CD14-positive monocyte (primary cell): ENCODE measurements at regions not wholly inside any gene's neighbourhood (a gene's known extent, or its start where the extent isn't known, plus 50 kb on each side); places are given as distances from the start of the nearest gene placed in this dataset.

ENCODE experiments used
- DNase-seq, 3 donors: peaks; one replicate each; pipeline ENCODE4 v3.0.0-alpha.2; 2011 to 2022
- H2AFZ ChIP-seq: 2 replicates; pipeline ENCODE4 v1.6.0; 2012; ENCODE audit warnings: mild to moderate bottlenecking, low read depth, low read length, inconsistent platforms; ENCODE audit not compliant: insufficient read depth, poor library complexity, severe bottlenecking
- H3K27ac ChIP-seq, 2 donors: 1 replicate in 1 of 2; 2 replicates in 1 of 2; pipeline ENCODE4 v1.5.1; 2012 to 2013; ENCODE audit warnings: low read length in 2 of 2, control low read depth in 1 of 2, inconsistent platforms in 1 of 2, low read depth in 1 of 2, mild to moderate bottlenecking in 1 of 2
- H3K27me3 ChIP-seq, 2 donors: one replicate each; pipeline versions ENCODE4 v1.6.0 to v1.6.1; 2011 to 2013; ENCODE audit warnings: low read length in 2 of 2; ENCODE audit not compliant: control insufficient read depth in 2 of 2, insufficient read depth in 2 of 2
- H3K36me3 ChIP-seq, 2 donors: replicated peaks in 1 of 2; 1 replicate in 1 of 2; 2 replicates in 1 of 2; pipeline versions ENCODE4 v1.5.1 to v1.6.1; 2012 to 2013; ENCODE audit warnings: low read length in 2 of 2, control low read depth in 1 of 2, inconsistent platforms in 1 of 2, mild to moderate bottlenecking in 1 of 2; ENCODE audit not compliant: insufficient read depth in 2 of 2, control insufficient read depth in 1 of 2
- H3K4me1 ChIP-seq, 2 donors: 1 replicate in 1 of 2; 2 replicates in 1 of 2; pipeline versions ENCODE4 v1.5.1 to v1.6.1; 2012 to 2013; ENCODE audit warnings: low read length in 2 of 2, control low read depth in 1 of 2, inconsistent platforms in 1 of 2, mild to moderate bottlenecking in 1 of 2, moderate library complexity in 1 of 2; ENCODE audit not compliant: insufficient read depth in 2 of 2, control insufficient read depth in 1 of 2
- H3K4me2 ChIP-seq: replicated peaks from 2 replicates; pipeline ENCODE3; 2012; ENCODE audit warnings: low read length, moderate library complexity, mild to moderate bottlenecking; ENCODE audit not compliant: poor library complexity, severe bottlenecking; ENCODE audit errors: extremely low read depth
- H3K4me3 ChIP-seq, 3 experiments: fragments of 200-600 bp in 1 of 3; sonication (generic) in 1 of 3; replicated peaks in 1 of 3; 1 replicate in 2 of 3; 2 replicates in 1 of 3; pipeline ENCODE4 v1.5.1; 2011 to 2013; ENCODE audit warnings: low read length in 3 of 3, mild to moderate bottlenecking in 3 of 3, control low read depth in 2 of 3, low read depth in 2 of 3, inconsistent platforms in 1 of 3, moderate library complexity in 1 of 3
- H3K79me2 ChIP-seq: 2 replicates; pipeline ENCODE4 v1.6.0; 2012; ENCODE audit warnings: mild to moderate bottlenecking, control low read depth, inconsistent platforms, low read length, moderate library complexity; ENCODE audit not compliant: insufficient read depth
- H3K9ac ChIP-seq: 2 replicates; pipeline ENCODE4 v1.6.0; 2017; ENCODE audit warnings: low read length, mild to moderate bottlenecking; ENCODE audit not compliant: insufficient read depth, poor library complexity, severe bottlenecking
- H3K9me3 ChIP-seq, 2 donors: replicated peaks in 1 of 2; 1 replicate in 1 of 2; 2 replicates in 1 of 2; pipeline versions ENCODE4 v1.5.1 to v1.6.1; 2012 to 2013; ENCODE audit warnings: low read length in 2 of 2, control low read depth in 1 of 2; ENCODE audit not compliant: control insufficient read depth in 1 of 2, insufficient read depth in 1 of 2
- H4K20me1 ChIP-seq: 2 replicates; pipeline ENCODE4 v1.6.0; 2012; ENCODE audit warnings: mild to moderate bottlenecking, low read length, control low read depth, moderate library complexity; ENCODE audit not compliant: insufficient read depth
- H3K27ac Mint-ChIP-seq, 7 donors: one replicate each; pipeline ENCODE4 v1.8.0; 2020; ENCODE audit warnings: mild to moderate bottlenecking in 7 of 7, mixed read lengths in 7 of 7, moderate library complexity in 6 of 7, inconsistent platforms in 2 of 7
- H3K27me3 Mint-ChIP-seq, 3 donors: one replicate each; pipeline ENCODE4 v1.8.0; 2021 to 2022; ENCODE audit warnings: low read depth in 3 of 3, mild to moderate bottlenecking in 3 of 3, mixed read lengths in 3 of 3, moderate library complexity in 3 of 3, inconsistent platforms in 1 of 3
- H3K36me3 Mint-ChIP-seq, 2 donors: one replicate each; pipeline ENCODE4 v1.8.0; 2020; ENCODE audit warnings: mixed read lengths in 2 of 2, inconsistent platforms in 1 of 2, mild to moderate bottlenecking in 1 of 2
- H3K4me1 Mint-ChIP-seq: one replicate; pipeline ENCODE4 v1.8.0; 2020; ENCODE audit warnings: mild to moderate bottlenecking, mixed read lengths
- H3K4me3 Mint-ChIP-seq, 2 donors: one replicate each; pipeline ENCODE4 v1.8.0; 2020; ENCODE audit warnings: mild to moderate bottlenecking in 2 of 2, mixed read lengths in 2 of 2, moderate library complexity in 1 of 2
- H3K9me3 Mint-ChIP-seq, 7 donors: one replicate each; pipeline ENCODE4 v1.8.0; 2020 to 2022; ENCODE audit warnings: mixed read lengths in 7 of 7, mild to moderate bottlenecking in 6 of 7, moderate library complexity in 6 of 7, inconsistent platforms in 2 of 7
- CTCF ChIP-seq: fragments of 200-600 bp; IDR thresholded peaks from one replicate; pipeline ENCODE4 v1.8.0; 2022; ENCODE audit warnings: antibody characterized with exemption, mild to moderate bottlenecking
- WGBS: methylation state at CpG from one replicate; pipeline ENCODE4 v1.1.5; 2013; ENCODE audit warnings: missing lambda C conversion rate; ENCODE audit not compliant: insufficient coverage; 5-methylcytosine and 5-hydroxymethylcytosine counted together
- intact Hi-C, 2 donors: fragments of 100-400 bp; cut with micrococcal nuclease; formaldehyde crosslinking; loops; one replicate each; pipeline versions ENCODE4 v1.15.0 to v1.15.1; 2023

- Histone ChIP-seq H4K20me1 (no peaks in the 10 kb centered on the region), H3K4me3 (no peak overlapping the region), H3K27ac (no peak overlapping the region), H3K4me1 (no peaks in the 10 kb centered on the region), H3K9ac (no peak overlapping the region), H3K27me3 (no peaks in the 10 kb centered on the region), H3K36me3 (no peaks in the 10 kb centered on the region), H3K9me3 (no peaks in the 10 kb centered on the region), H3K4me2 (no peak overlapping the region), H2AFZ (no peak overlapping the region), H3K79me2 (no peaks in the 10 kb centered on the region)
- no peaks in the 10 kb centered on the region for H3K4me1 Mint-ChIP-seq
- no peak for TF ChIP-seq CTCF
- H3K4me3 Mint-ChIP-seq = no peak overlapping the region
- peaks cover 0 to 2% (median 0%) of the 10 kb centered on the region in 3 donors for H3K27me3 Mint-ChIP-seq
- DNase-seq = no peak
- no peaks in the 10 kb centered on the region for H3K9me3 Mint-ChIP-seq
- intact Hi-C loops = no loop called here
- no peak overlapping the region for H3K27ac Mint-ChIP-seq
- no peaks in the 10 kb centered on the region for H3K36me3 Mint-ChIP-seq
- WGBS = 67% methylated on average over 1 of the region's 1 CpG
Observed at GRCh38 chr9:105969636-105970035, 275.3 kb downstream of the TMEM38B start.

- no peaks in the 10 kb centered on the region for H3K36me3 Mint-ChIP-seq
- Histone ChIP-seq H3K27ac (no peak overlapping the region), H4K20me1 (no peaks in the 10 kb centered on the region), H3K27me3 (no peaks in the 10 kb centered on the region), H3K36me3 (no peaks in the 10 kb centered on the region), H3K4me2 (no peak overlapping the region), H3K9me3 (no peaks in the 10 kb centered on the region), H3K9ac (no peak overlapping the region), H2AFZ (no peak overlapping the region), H3K79me2 (no peaks in the 10 kb centered on the region), H3K4me1 (no peaks in the 10 kb centered on the region), H3K4me3 (no peak overlapping the region)
- no peak overlapping the region for H3K4me3 Mint-ChIP-seq
- peaks cover 0 to 2% (median 0%) of the 10 kb centered on the region in 3 donors for H3K27me3 Mint-ChIP-seq
- no peak for TF ChIP-seq CTCF
- no peak for DNase-seq
- no peaks in the 10 kb centered on the region for H3K4me1 Mint-ChIP-seq
- intact Hi-C loops = no loop called here
- H3K9me3 Mint-ChIP-seq = no peaks in the 10 kb centered on the region
- no CpG with 5 or more reads among the region's 2 CpGs for WGBS
- no peak overlapping the region for H3K27ac Mint-ChIP-seq
Observed at GRCh38 chr9:105971986-105972385, 277.6 kb downstream of the TMEM38B start.
